Activated CD4-positive, alpha-beta T cell treated with anti-CD3 and anti-CD28 coated beads, Interleukin-2, amount 10 ng/mL, durations not matched to agents 7 days and 5 days (primary cell): ENCODE measurements at regions not wholly inside any gene's neighbourhood (a gene's known extent, or its start where the extent isn't known, plus 50 kb on each side); places are given as distances from the start of the nearest gene placed in this dataset.

Source experiments
- CTCF ChIA-PET: fragments of 350-600 bp; sonication (Branson Sonifier 250); formaldehyde crosslinking; loops from one replicate; lab custom pipeline; 2021; ENCODE audit warnings: antibody characterized with exemption; lab: Charles Lee
- POLR2A ChIA-PET: fragments of 350-600 bp; sonication (Branson Sonifier 250); formaldehyde crosslinking; loops from one replicate; lab custom pipeline; 2021; ENCODE audit warnings: antibody characterized with exemption; lab: Charles Lee
- DNase-seq: peaks from one replicate; pipeline ENCODE4 v3.0.0-alpha.2; 2020
- H3K27ac Mint-ChIP-seq: one replicate; pipeline ENCODE4 v1.8.0; 2021; ENCODE audit warnings: mild to moderate bottlenecking, moderate library complexity, mixed read lengths
- H3K27me3 Mint-ChIP-seq: one replicate; pipeline ENCODE4 v1.8.0; 2021; ENCODE audit warnings: mixed read lengths
- H3K36me3 Mint-ChIP-seq: one replicate; pipeline ENCODE4 v1.8.0; 2021; ENCODE audit warnings: low read depth, mixed read lengths
- H3K4me1 Mint-ChIP-seq: one replicate; pipeline ENCODE4 v1.8.0; 2021; ENCODE audit warnings: mixed read lengths
- H3K4me3 Mint-ChIP-seq: one replicate; pipeline ENCODE4 v1.8.0; 2021; ENCODE audit warnings: mild to moderate bottlenecking, moderate library complexity, mixed read lengths
- H3K9me3 Mint-ChIP-seq: one replicate; pipeline ENCODE4 v1.8.0; 2021; ENCODE audit warnings: mixed read lengths

- Mint-ChIP-seq H3K27ac (no peak overlapping the region), H3K4me3 (no peak overlapping the region), H3K9me3 (no peaks in the 10 kb centered on the region), H3K27me3 (peaks cover 4% of the 10 kb centered on the region), H3K4me1 (no peaks in the 10 kb centered on the region), H3K36me3 (no peaks in the 10 kb centered on the region)
- ChIA-PET POLR2A (no interaction called here), CTCF (no interaction called here)
- no peak for DNase-seq
Observed at GRCh38 chr12:24415934-24416333, 466.5 kb upstream of the SOX5 start.

- Mint-ChIP-seq H3K36me3 (no peaks in the 10 kb centered on the region), H3K9me3 (no peaks in the 10 kb centered on the region), H3K27ac (no peak overlapping the region), H3K27me3 (peaks cover 7% of the 10 kb centered on the region), H3K4me3 (no peak overlapping the region), H3K4me1 (no peaks in the 10 kb centered on the region)
- ChIA-PET POLR2A (no interaction called here), CTCF (interaction anchor here (1.1 kb wide), 1 partner anchor 20 kb away, joined by 3 read pairs; no protein-coding TSS in a partner anchor)
- DNase-seq: no peak
Observed at GRCh38 chr12:24414480-24414879, 465.0 kb upstream of the SOX5 start.

GRCh38 chr12:24411948-24412347, 462.5 kb upstream of the SOX5 start:
- no peaks in the 10 kb centered on the region for H3K9me3 Mint-ChIP-seq
- peaks cover 12% of the 10 kb centered on the region for H3K27me3 Mint-ChIP-seq
- ChIA-PET POLR2A (no interaction called here), CTCF (no interaction called here)
- no peak overlapping the region for H3K27ac Mint-ChIP-seq
- no peak overlapping the region for H3K4me3 Mint-ChIP-seq
- DNase-seq: no peak
- peaks cover 18% of the 10 kb centered on the region for H3K4me1 Mint-ChIP-seq
- H3K36me3 Mint-ChIP-seq: no peaks in the 10 kb centered on the region

- Mint-ChIP-seq H3K27ac (no peak overlapping the region), H3K27me3 (peaks cover 12% of the 10 kb centered on the region), H3K36me3 (no peaks in the 10 kb centered on the region), H3K4me1 (peaks cover 18% of the 10 kb centered on the region), H3K9me3 (no peaks in the 10 kb centered on the region), H3K4me3 (no peak overlapping the region)
- POLR2A ChIA-PET: no interaction called here
- DNase-seq: no peak
- CTCF ChIA-PET: interaction anchor here (0.7 to 0.9 kb wide), 2 partner anchors 26 to 584 kb away, joined by 3 to 4 read pairs; no protein-coding TSS in a partner anchor
Observed at GRCh38 chr12:24409868-24410267, 460.4 kb upstream of the SOX5 start.

- CTCF ChIA-PET: no interaction called here
- peaks cover 10% of the 10 kb centered on the region for H3K27me3 Mint-ChIP-seq
- DNase-seq: peak; percentile 12
- H3K9me3 Mint-ChIP-seq: no peaks in the 10 kb centered on the region
- H3K4me3 Mint-ChIP-seq: no peak overlapping the region
- H3K36me3 Mint-ChIP-seq: no peaks in the 10 kb centered on the region
- H3K27ac Mint-ChIP-seq: no peak overlapping the region
- H3K4me1 Mint-ChIP-seq: peaks cover 18% of the 10 kb centered on the region
- POLR2A ChIA-PET: no interaction called here
Observed at GRCh38 chr12:24408305-24408704, 458.8 kb upstream of the SOX5 start.

GRCh38 chr12:24407884-24408283, 458.4 kb upstream of the SOX5 start:
- no peaks in the 10 kb centered on the region for H3K36me3 Mint-ChIP-seq
- no peak overlapping the region for H3K27ac Mint-ChIP-seq
- POLR2A ChIA-PET: no interaction called here
- H3K27me3 Mint-ChIP-seq: peaks cover 11% of the 10 kb centered on the region
- H3K4me3 Mint-ChIP-seq: no peak overlapping the region
- CTCF ChIA-PET: no interaction called here
- H3K4me1 Mint-ChIP-seq: peaks cover 18% of the 10 kb centered on the region
- H3K9me3 Mint-ChIP-seq: no peaks in the 10 kb centered on the region
- DNase-seq: no peak

- H3K27ac Mint-ChIP-seq: no peak overlapping the region
- CTCF ChIA-PET: no interaction called here
- peaks cover 8% of the 10 kb centered on the region for H3K27me3 Mint-ChIP-seq
- H3K4me1 Mint-ChIP-seq: peaks cover 18% of the 10 kb centered on the region
- H3K36me3 Mint-ChIP-seq: no peaks in the 10 kb centered on the region
- POLR2A ChIA-PET: no interaction called here
- H3K9me3 Mint-ChIP-seq: no peaks in the 10 kb centered on the region
- no peak for DNase-seq
- H3K4me3 Mint-ChIP-seq: no peak overlapping the region
Observed at GRCh38 chr12:24404086-24404815, 454.8 kb upstream of the SOX5 start.

GRCh38 chr12:24400533-24400932, 451.1 kb upstream of the SOX5 start:
- CTCF ChIA-PET: no interaction called here
- no peaks in the 10 kb centered on the region for H3K9me3 Mint-ChIP-seq
- H3K27ac Mint-ChIP-seq: no peak overlapping the region
- peaks cover 3% of the 10 kb centered on the region for H3K27me3 Mint-ChIP-seq
- no peaks in the 10 kb centered on the region for H3K36me3 Mint-ChIP-seq
- H3K4me3 Mint-ChIP-seq: no peak overlapping the region
- DNase-seq: no peak
- no peaks in the 10 kb centered on the region for H3K4me1 Mint-ChIP-seq
- POLR2A ChIA-PET: no interaction called here

- no peak for DNase-seq
- no peak overlapping the region for H3K27ac Mint-ChIP-seq
- H3K27me3 Mint-ChIP-seq: peaks cover 3% of the 10 kb centered on the region
- H3K9me3 Mint-ChIP-seq: no peaks in the 10 kb centered on the region
- ChIA-PET CTCF (interaction anchor here (0.6 kb wide), 1 partner anchor 445 kb away, joined by 3 read pairs; no protein-coding TSS in a partner anchor), POLR2A (no interaction called here)
- H3K4me3 Mint-ChIP-seq: no peak overlapping the region
- no peaks in the 10 kb centered on the region for H3K4me1 Mint-ChIP-seq
- H3K36me3 Mint-ChIP-seq: no peaks in the 10 kb centered on the region
Observed at GRCh38 chr12:24398605-24399004, 449.1 kb upstream of the SOX5 start.

- POLR2A ChIA-PET: no interaction called here
- no peak overlapping the region for H3K27ac Mint-ChIP-seq
Observed at GRCh38 chr12:24396224-24396623, 446.8 kb upstream of the SOX5 start.

GRCh38 chr12:24394246-24394645, 444.8 kb upstream of the SOX5 start:
- CTCF ChIA-PET: no interaction called here
- Mint-ChIP-seq H3K27ac (no peak overlapping the region), H3K27me3 (no peaks in the 10 kb centered on the region), H3K4me1 (no peaks in the 10 kb centered on the region), H3K36me3 (no peaks in the 10 kb centered on the region), H3K9me3 (peaks cover 6% of the 10 kb centered on the region), H3K4me3 (no peak overlapping the region)
- POLR2A ChIA-PET: no interaction called here
- no peak for DNase-seq

More at GRCh38 chr12:24396224-24396623, 446.8 kb upstream of the SOX5 start:
- Mint-ChIP-seq H3K27me3 (no peaks in the 10 kb centered on the region), H3K4me3 (no peak overlapping the region), H3K9me3 (peaks cover 4% of the 10 kb centered on the region), H3K4me1 (no peaks in the 10 kb centered on the region), H3K36me3 (no peaks in the 10 kb centered on the region)
- CTCF ChIA-PET: no interaction called here
- DNase-seq: no peak

- H3K4me1 Mint-ChIP-seq: no peaks in the 10 kb centered on the region
- no peak for DNase-seq
- H3K27me3 Mint-ChIP-seq: no peaks in the 10 kb centered on the region
- peaks cover 6% of the 10 kb centered on the region for H3K9me3 Mint-ChIP-seq
- no peak overlapping the region for H3K27ac Mint-ChIP-seq
- H3K36me3 Mint-ChIP-seq: no peaks in the 10 kb centered on the region
- POLR2A ChIA-PET: no interaction called here
- no peak overlapping the region for H3K4me3 Mint-ChIP-seq
- CTCF ChIA-PET: interaction anchor here (0.6 kb wide), 1 partner anchor 300 kb away, joined by 3 read pairs; no protein-coding TSS in a partner anchor
Observed at GRCh38 chr12:24393071-24393470, 443.6 kb upstream of the SOX5 start.

GRCh38 chr12:24389394-24389793, 439.9 kb upstream of the SOX5 start:
- ChIA-PET POLR2A (no interaction called here), CTCF (interaction anchor here (0.6 kb wide), 1 partner anchor 12 kb away, joined by 3 read pairs; no protein-coding TSS in a partner anchor)

More at GRCh38 chr12:24389394-24389793, 439.9 kb upstream of the SOX5 start:
- no peak overlapping the region for H3K27ac Mint-ChIP-seq
- H3K27me3 Mint-ChIP-seq: no peaks in the 10 kb centered on the region
- H3K9me3 Mint-ChIP-seq: peaks cover 6% of the 10 kb centered on the region
- H3K36me3 Mint-ChIP-seq: no peaks in the 10 kb centered on the region
- DNase-seq: no peak
- no peak overlapping the region for H3K4me3 Mint-ChIP-seq
- H3K4me1 Mint-ChIP-seq: no peaks in the 10 kb centered on the region
